HCT116 (cell line): ENCODE measurements at regions not wholly inside any gene's neighbourhood (a gene's known extent, or its start where the extent isn't known, plus 50 kb on each side); places are given as distances from the start of the nearest gene placed in this dataset.

ENCODE experiments used
- ATAC-seq: fragments of 200-7000 bp; cut with Tn5 transposase; 2 replicates; pipeline ENCODE4 v1.9.1; 2020; ENCODE audit warnings: mild to moderate bottlenecking, moderate library complexity
- BruUV-seq: library from RNA; stranded (reverse); fragments of 400-500 nt; replicated peaks from 2 replicates; lab custom pipeline; 2021; lab: Mats Ljungman, UMichigan
- CTCF ChIA-PET: fragments of 300-600 bp; sonication (Branson Sonifier 250); formaldehyde crosslinking; loops from one replicate; lab custom pipeline; 2021; ENCODE audit warnings: antibody characterized with exemption; lab: Charles Lee
- POLR2A ChIA-PET: fragments of 300-600, 350-600 bp; sonication (Branson Sonifier 250); formaldehyde crosslinking; loops from one replicate; lab custom pipeline; 2021; ENCODE audit warnings: antibody characterized with exemption; lab: Charles Lee
- RAD21 ChIA-PET, 2 experiments: fragments of 300-600 bp; sonication (Branson Sonifier 250); formaldehyde crosslinking; loops; one replicate each; lab custom pipeline; 2023; ENCODE audit warnings: low total read pairs in 2 of 2; ENCODE audit not compliant: uncharacterized antibody in 2 of 2, unreplicated experiment in 2 of 2, low non-redundant PET in 1 of 2; lab: Charles Lee
- DNase-seq: peaks from one replicate; pipeline ENCODE4 v3.0.0-alpha.2; 2010; ENCODE audit warnings: low read depth, low spot score
- H2AFZ ChIP-seq: fragments of 200-600 bp; shearing (Covaris generic), sonication (generic); 2 replicates; pipeline ENCODE4 v1.6.1; 2017; ENCODE audit warnings: low read depth, mixed run types, mixed read lengths, antibody characterized with exemption, low read length; ENCODE audit not compliant: poor library complexity, severe bottlenecking
- H3K27ac ChIP-seq: 2 replicates; pipeline ENCODE4 v1.5.1; 2012; ENCODE audit warnings: low read depth, low read length
- H3K27me3 ChIP-seq: fragments of 200-600 bp; sonication (generic); 2 replicates; pipeline ENCODE4 v1.6.1; 2016; ENCODE audit warnings: mixed run types, low read length, mixed read lengths; ENCODE audit not compliant: insufficient read depth
- H3K36me3 ChIP-seq, 2 experiments: fragments of 200-500 bp in 1 of 2; fragments of 200-600 bp in 1 of 2; sonication (Bioruptor generic) in 1 of 2; sonication (generic) in 1 of 2; 2 replicates each; pipeline versions ENCODE4 v1.5.1 to v1.6.1; 2014 to 2016; ENCODE audit warnings: low read length in 2 of 2, inconsistent platforms in 1 of 2, mixed read lengths in 1 of 2, mixed run types in 1 of 2; ENCODE audit not compliant: insufficient read depth in 2 of 2, control insufficient read depth in 1 of 2
- H3K4me1 ChIP-seq, 2 experiments: fragments of 200-600 bp in 1 of 2; sonication (generic) in 1 of 2; 2 replicates each; pipeline versions ENCODE4 v1.5.1 to v1.6.1; 2012 to 2017; ENCODE audit warnings: low read length in 2 of 2, inconsistent platforms in 1 of 2, mild to moderate bottlenecking in 1 of 2, mixed read lengths in 1 of 2, mixed run types in 1 of 2, moderate library complexity in 1 of 2; ENCODE audit not compliant: insufficient read depth in 2 of 2, control insufficient read depth in 1 of 2
- H3K4me2 ChIP-seq: fragments of 200-600 bp; sonication (generic); 2 replicates; pipeline ENCODE4 v1.6.1; 2017; ENCODE audit warnings: mixed run types, low read length, mixed read lengths
- H3K4me3 ChIP-seq, 2 experiments: fragments of 200-600 bp in 1 of 2; sonication (generic) in 1 of 2; replicated peaks in 1 of 2; 2 replicates each; pipeline ENCODE4 v1.5.1; 2011 to 2016; ENCODE audit warnings: low read length in 2 of 2, control low read depth in 1 of 2, low read depth in 1 of 2, mild to moderate bottlenecking in 1 of 2, mixed read lengths in 1 of 2, mixed run types in 1 of 2
- H3K79me2 ChIP-seq: fragments of 200-600 bp; sonication (generic); 2 replicates; pipeline ENCODE4 v1.6.1; 2017; ENCODE audit warnings: mild to moderate bottlenecking, mixed run types, low read length, moderate library complexity, mixed read lengths; ENCODE audit not compliant: insufficient read depth
- H3K9ac ChIP-seq: fragments of 200-600 bp; sonication (generic); 2 replicates; pipeline ENCODE4 v1.6.1; 2016; ENCODE audit warnings: low read length, mixed read lengths
- H3K9me2 ChIP-seq: fragments of 200-600 bp; sonication (generic), shearing (Covaris generic); 2 replicates; pipeline ENCODE4 v1.6.1; 2017; ENCODE audit warnings: mixed run types, mild to moderate bottlenecking, moderate library complexity; ENCODE audit not compliant: insufficient read depth
- H3K9me3 ChIP-seq, 2 experiments: fragments of 200-500 bp in 1 of 2; fragments of 200-600 bp in 1 of 2; sonication (Bioruptor generic) in 1 of 2; sonication (generic) in 1 of 2; 2 replicates each; pipeline ENCODE4 v1.6.1; 2014 to 2017; ENCODE audit warnings: low read length in 2 of 2, mixed read lengths in 2 of 2, inconsistent platforms in 1 of 2, low read depth in 1 of 2, mild to moderate bottlenecking in 1 of 2, mixed run types in 1 of 2, moderate library complexity in 1 of 2; ENCODE audit not compliant: control insufficient read depth in 1 of 2, insufficient read depth in 1 of 2
- H4K20me1 ChIP-seq: fragments of 200-600 bp; sonication (generic), shearing (Covaris generic); 2 replicates; pipeline ENCODE4 v1.6.1; 2017; ENCODE audit warnings: mixed run types, mild to moderate bottlenecking, moderate library complexity; ENCODE audit not compliant: insufficient read depth
- CBX3 ChIP-seq: IDR thresholded peaks from 2 replicates; pipeline ENCODE4 v1.6.1; 2012; ENCODE audit warnings: low read depth
- CEBPB ChIP-seq: IDR thresholded peaks from 2 replicates; pipeline ENCODE4 v1.6.1; 2012; ENCODE audit warnings: low read depth
- EGR1 ChIP-seq: IDR thresholded peaks from 2 replicates; pipeline ENCODE4 v1.6.1; 2012; ENCODE audit warnings: low read depth
- ELF1 ChIP-seq: IDR thresholded peaks from 2 replicates; pipeline ENCODE4 v1.6.1; 2012; ENCODE audit warnings: low read depth, borderline replicate concordance
- EZH2phosphoT487 ChIP-seq: fragments of 200-600 bp; IDR thresholded peaks from 2 replicates; pipeline ENCODE4 v1.6.1; 2018; ENCODE audit warnings: antibody characterized with exemption, borderline replicate concordance
- FOSL1 ChIP-seq: IDR thresholded peaks from 2 replicates; pipeline ENCODE4 v1.6.1; 2012; ENCODE audit warnings: low read depth
- JUND ChIP-seq: IDR thresholded peaks from 2 replicates; pipeline ENCODE4 v1.6.1; 2012
- MAX ChIP-seq: IDR thresholded peaks from 2 replicates; pipeline ENCODE4 v1.6.1; 2012
- POLR2A ChIP-seq: IDR thresholded peaks from 2 replicates; pipeline ENCODE4 v1.7.0; 2011; ENCODE audit warnings: borderline replicate concordance; ENCODE audit not compliant: insufficient read depth, insufficient read length; ENCODE audit errors: extremely low read depth
- POLR2AphosphoS5 ChIP-seq: IDR thresholded peaks from 2 replicates; pipeline ENCODE4 v1.6.1; 2011; ENCODE audit warnings: mild to moderate bottlenecking, low read depth, low read length, moderate library complexity
- RAD21 ChIP-seq: IDR thresholded peaks from 2 replicates; pipeline ENCODE4 v1.6.1; 2012; ENCODE audit warnings: low read depth, mild to moderate bottlenecking
- REST ChIP-seq: IDR thresholded peaks from 2 replicates; pipeline ENCODE4 v1.6.1; 2012; ENCODE audit warnings: low read depth
- SRF ChIP-seq: IDR thresholded peaks from 2 replicates; pipeline ENCODE4 v1.6.1; 2012; ENCODE audit warnings: low read depth
- TCF7L2 ChIP-seq: IDR thresholded peaks from 2 replicates; pipeline ENCODE4 v1.7.0; 2011; ENCODE audit warnings: borderline replicate concordance, inconsistent platforms; ENCODE audit not compliant: insufficient read depth, insufficient read length; ENCODE audit errors: extremely low read depth
- YY1 ChIP-seq: IDR thresholded peaks from 2 replicates; pipeline ENCODE4 v1.6.1; 2011; ENCODE audit warnings: low read length, low read depth, moderate library complexity, mild to moderate bottlenecking; ENCODE audit not compliant: insufficient replicate concordance; ENCODE audit errors: extremely low read depth
- ZNF274 ChIP-seq: fragments of 200-500 bp; sonication (Bioruptor generic); IDR thresholded peaks from 2 replicates; pipeline ENCODE4 v1.6.1; 2014; ENCODE audit warnings: mild to moderate bottlenecking, low read depth, low read length, inconsistent platforms
- intact Hi-C: fragments of 100-400 bp; cut with micrococcal nuclease; formaldehyde crosslinking; loops from 2 replicates; pipeline ENCODE4 v1.10.0; 2022
- TF ChIP-seq, protein P1 (sequence below): IDR thresholded peaks from 2 replicates; pipeline ENCODE4 v1.6.1; 2011; ENCODE audit warnings: mild to moderate bottlenecking, low read length, moderate library complexity; ENCODE audit not compliant: insufficient replicate concordance; ENCODE audit errors: extremely low read depth
- TF ChIP-seq, protein P2 (sequence below), 3 experiments: fragments of 200-600 bp in 1 of 3; sonication (generic) in 1 of 3; IDR thresholded peaks in 2 of 3; conservative IDR thresholded peaks in 1 of 3; 2 replicates each; pipeline ENCODE4 v1.5.1; 2012 to 2017; ENCODE audit warnings: low read depth in 2 of 3, low read length in 2 of 3, antibody characterized with exemption in 1 of 3, borderline replicate concordance in 1 of 3, control low read depth in 1 of 3, mild to moderate bottlenecking in 1 of 3, mixed read lengths in 1 of 3, mixed run types in 1 of 3, moderate library complexity in 1 of 3; ENCODE audit not compliant: insufficient read depth in 1 of 3

DNA sequence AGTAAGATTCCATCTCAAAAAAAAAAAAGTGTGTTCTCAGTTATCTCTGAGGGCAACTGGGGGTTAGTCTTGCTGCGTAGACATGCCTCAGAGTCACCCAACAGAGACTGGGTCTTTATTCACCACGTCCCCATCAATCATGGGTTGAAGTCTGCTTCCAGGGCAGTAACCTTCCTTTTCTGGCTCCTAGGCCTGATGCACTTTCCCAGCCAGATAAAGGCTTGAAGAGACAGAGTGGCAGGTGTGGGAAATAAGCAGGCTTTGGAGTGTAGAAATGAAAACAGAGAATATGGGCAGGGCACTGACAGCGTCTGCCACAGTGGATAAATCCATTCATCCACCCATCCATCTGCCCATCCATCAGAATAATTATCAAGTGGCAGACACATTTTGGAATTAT is 134.1 kb upstream of the LGALSL start:
- Histone ChIP-seq H2AFZ (no peak overlapping the region), H3K4me3 (no peak overlapping the region), H3K27ac (no peak overlapping the region), H4K20me1 (no peaks in the 10 kb centered on the region), H3K9me2 (no peaks in the 10 kb centered on the region), H3K27me3 (peaks cover 4% of the 10 kb centered on the region; the same call in 1 of the 2 replicates), H3K4me2 (no peak overlapping the region), H3K4me1 (no peaks in the 10 kb centered on the region), H3K9me3 (no peaks in the 10 kb centered on the region), H3K79me2 (no peaks in the 10 kb centered on the region), H3K9ac (no peak overlapping the region), H3K36me3 (no peaks in the 10 kb centered on the region)
- TF ChIP-seq, protein P1, sequence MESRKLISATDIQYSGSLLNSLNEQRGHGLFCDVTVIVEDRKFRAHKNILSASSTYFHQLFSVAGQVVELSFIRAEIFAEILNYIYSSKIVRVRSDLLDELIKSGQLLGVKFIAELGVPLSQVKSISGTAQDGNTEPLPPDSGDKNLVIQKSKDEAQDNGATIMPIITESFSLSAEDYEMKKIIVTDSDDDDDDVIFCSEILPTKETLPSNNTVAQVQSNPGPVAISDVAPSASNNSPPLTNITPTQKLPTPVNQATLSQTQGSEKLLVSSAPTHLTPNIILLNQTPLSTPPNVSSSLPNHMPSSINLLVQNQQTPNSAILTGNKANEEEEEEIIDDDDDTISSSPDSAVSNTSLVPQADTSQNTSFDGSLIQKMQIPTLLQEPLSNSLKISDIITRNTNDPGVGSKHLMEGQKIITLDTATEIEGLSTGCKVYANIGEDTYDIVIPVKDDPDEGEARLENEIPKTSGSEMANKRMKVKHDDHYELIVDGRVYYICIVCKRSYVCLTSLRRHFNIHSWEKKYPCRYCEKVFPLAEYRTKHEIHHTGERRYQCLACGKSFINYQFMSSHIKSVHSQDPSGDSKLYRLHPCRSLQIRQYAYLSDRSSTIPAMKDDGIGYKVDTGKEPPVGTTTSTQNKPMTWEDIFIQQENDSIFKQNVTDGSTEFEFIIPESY, result no peak
- no peak for TF ChIP-seq ZNF274
- no peak for TF ChIP-seq CEBPB
- TF ChIP-seq POLR2AphosphoS5, result no peak
- TF ChIP-seq EZH2phosphoT487, result no peak
- TF ChIP-seq FOSL1, result no peak
- no peak for TF ChIP-seq JUND
- TF ChIP-seq REST, result no peak
- TF ChIP-seq YY1, result no peak
- TF ChIP-seq SRF, result no peak
- TF ChIP-seq, protein P2, sequence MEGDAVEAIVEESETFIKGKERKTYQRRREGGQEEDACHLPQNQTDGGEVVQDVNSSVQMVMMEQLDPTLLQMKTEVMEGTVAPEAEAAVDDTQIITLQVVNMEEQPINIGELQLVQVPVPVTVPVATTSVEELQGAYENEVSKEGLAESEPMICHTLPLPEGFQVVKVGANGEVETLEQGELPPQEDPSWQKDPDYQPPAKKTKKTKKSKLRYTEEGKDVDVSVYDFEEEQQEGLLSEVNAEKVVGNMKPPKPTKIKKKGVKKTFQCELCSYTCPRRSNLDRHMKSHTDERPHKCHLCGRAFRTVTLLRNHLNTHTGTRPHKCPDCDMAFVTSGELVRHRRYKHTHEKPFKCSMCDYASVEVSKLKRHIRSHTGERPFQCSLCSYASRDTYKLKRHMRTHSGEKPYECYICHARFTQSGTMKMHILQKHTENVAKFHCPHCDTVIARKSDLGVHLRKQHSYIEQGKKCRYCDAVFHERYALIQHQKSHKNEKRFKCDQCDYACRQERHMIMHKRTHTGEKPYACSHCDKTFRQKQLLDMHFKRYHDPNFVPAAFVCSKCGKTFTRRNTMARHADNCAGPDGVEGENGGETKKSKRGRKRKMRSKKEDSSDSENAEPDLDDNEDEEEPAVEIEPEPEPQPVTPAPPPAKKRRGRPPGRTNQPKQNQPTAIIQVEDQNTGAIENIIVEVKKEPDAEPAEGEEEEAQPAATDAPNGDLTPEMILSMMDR (IDR thresholded peaks at IDR 0.05 in 2 of 3, conservative IDR thresholded peaks at IDR 0.05 in 1 of 3; ENCODE audit: borderline replicate concordance in 1 of 3, insufficient read depth in 1 of 3, low read depth in 2 of 3, low read length in 2 of 3), result no peak
- no peak for TF ChIP-seq MAX
- TF ChIP-seq RAD21, result no peak
- no peak for TF ChIP-seq CBX3
- TF ChIP-seq TCF7L2, result no peak
- no peak for TF ChIP-seq EGR1
- no peak for TF ChIP-seq ELF1
- no peak for TF ChIP-seq POLR2A
- DNase-seq (no peak), ATAC-seq (no peak)
- intact Hi-C loops, result no loop called here
- no TSS peak for BruUV-seq
- POLR2A ChIA-PET, result no interaction called here
- CTCF ChIA-PET, result no interaction called here
- RAD21 ChIA-PET, result no interaction called here
